ENCODE measurements at regions not wholly inside any gene's neighbourhood (a gene's known extent, or its start where the extent isn't known, plus 50 kb on each side); places are given as distances from the start of the nearest gene placed in this dataset.

DNA sequence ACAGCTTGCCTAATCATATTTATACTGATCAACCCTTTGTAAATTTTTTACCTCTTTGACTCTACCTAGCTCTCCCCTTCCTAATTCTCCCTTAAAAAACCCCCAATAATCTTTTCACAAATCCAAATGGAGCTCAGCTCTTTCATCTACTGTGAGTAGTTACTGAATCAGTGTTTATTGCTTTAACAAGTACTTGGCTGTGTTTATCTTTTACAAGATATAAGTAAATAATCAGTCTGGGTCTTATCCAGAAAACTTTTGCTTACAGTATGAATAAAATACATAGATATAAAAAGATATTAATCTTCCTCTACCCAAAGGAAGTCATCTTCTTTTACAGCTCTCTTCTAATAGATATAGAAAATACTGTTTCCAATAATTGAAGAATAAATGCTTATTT, 366.4 kb downstream of the RAP2B start:
- Histone ChIP-seq H3K4me3 (replicated peaks in 1 of 4; ENCODE audit: control extremely low read depth in 1 of 4, insufficient read depth in 1 of 4, low read depth in 3 of 4, low read length in 4 of 4) (no peak overlapping the region), H3K9ac (ENCODE audit: insufficient read depth, low read length) (no peak overlapping the region), H3K79me2 (ENCODE audit: control insufficient read depth, insufficient read depth, low read length) (no peaks in the 10 kb centered on the region), H3K36me3 (ENCODE audit: control insufficient read depth, insufficient read depth, low read length) (no peaks in the 10 kb centered on the region), H3K4me2 (ENCODE audit: extremely low read depth, insufficient read depth, low read length) (no peak overlapping the region), H2AFZ (ENCODE audit: low read length) (no peak overlapping the region), H3K27me3 (ENCODE audit: control insufficient read depth, insufficient read depth, low read length) (no peaks in the 10 kb centered on the region), H3K9me3 (ENCODE audit: control insufficient read depth, insufficient read depth, low read depth, low read length) (no peaks in the 10 kb centered on the region), H3K27ac (ENCODE audit: insufficient read depth, low read length) (no peak overlapping the region), H3K4me1 (ENCODE audit: control insufficient read depth, extremely low read depth, insufficient read depth, low read length) (no peaks in the 10 kb centered on the region), H4K20me1 (ENCODE audit: control insufficient read depth, extremely low read depth, insufficient read depth, low read length) (no peaks in the 10 kb centered on the region)
- no peak for TF ChIP-seq EZH2 (IDR thresholded peaks at IDR 0.05; ENCODE audit: low read length, missing control alignments)
- TF ChIP-seq, protein P1, sequence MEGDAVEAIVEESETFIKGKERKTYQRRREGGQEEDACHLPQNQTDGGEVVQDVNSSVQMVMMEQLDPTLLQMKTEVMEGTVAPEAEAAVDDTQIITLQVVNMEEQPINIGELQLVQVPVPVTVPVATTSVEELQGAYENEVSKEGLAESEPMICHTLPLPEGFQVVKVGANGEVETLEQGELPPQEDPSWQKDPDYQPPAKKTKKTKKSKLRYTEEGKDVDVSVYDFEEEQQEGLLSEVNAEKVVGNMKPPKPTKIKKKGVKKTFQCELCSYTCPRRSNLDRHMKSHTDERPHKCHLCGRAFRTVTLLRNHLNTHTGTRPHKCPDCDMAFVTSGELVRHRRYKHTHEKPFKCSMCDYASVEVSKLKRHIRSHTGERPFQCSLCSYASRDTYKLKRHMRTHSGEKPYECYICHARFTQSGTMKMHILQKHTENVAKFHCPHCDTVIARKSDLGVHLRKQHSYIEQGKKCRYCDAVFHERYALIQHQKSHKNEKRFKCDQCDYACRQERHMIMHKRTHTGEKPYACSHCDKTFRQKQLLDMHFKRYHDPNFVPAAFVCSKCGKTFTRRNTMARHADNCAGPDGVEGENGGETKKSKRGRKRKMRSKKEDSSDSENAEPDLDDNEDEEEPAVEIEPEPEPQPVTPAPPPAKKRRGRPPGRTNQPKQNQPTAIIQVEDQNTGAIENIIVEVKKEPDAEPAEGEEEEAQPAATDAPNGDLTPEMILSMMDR (conservative IDR thresholded peaks at IDR 0.05 in 1 of 2, IDR thresholded peaks at IDR 0.05 in 1 of 2; ENCODE audit: low read depth in 1 of 2, low read length in 2 of 2) = no peak
- DNase-seq (ENCODE audit: low read depth in 2 of 2) = peak in 1 of 2 donors; percentile 9

DNA sequence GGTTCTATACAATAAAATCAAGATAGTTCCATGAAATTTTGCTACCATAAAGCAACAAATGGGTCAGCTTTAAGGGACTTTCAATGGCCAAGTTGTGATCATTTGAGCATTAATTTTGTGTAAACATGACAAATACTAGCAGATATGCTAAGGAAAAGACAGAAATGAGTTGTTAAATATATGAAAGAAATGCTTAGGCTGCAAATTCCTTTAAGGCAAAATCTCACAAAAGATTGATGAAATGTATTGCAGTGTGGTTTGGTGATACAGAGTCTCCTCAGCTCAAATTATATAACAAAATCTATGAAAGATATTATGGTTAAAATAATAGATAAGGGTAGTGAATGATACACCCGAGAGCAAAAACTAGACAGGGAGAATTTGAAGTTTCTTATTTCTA, 377.2 kb downstream of the RAP2B start:
- H3K9me3 ChIP-seq (ENCODE audit: control insufficient read depth, insufficient read depth, low read depth, low read length) = no peaks in the 10 kb centered on the region
- TF ChIP-seq, protein P1 (conservative IDR thresholded peaks at IDR 0.05 in 1 of 2, IDR thresholded peaks at IDR 0.05 in 1 of 2; ENCODE audit: low read depth in 1 of 2, low read length in 2 of 2) = no peak
- TF ChIP-seq EZH2 (IDR thresholded peaks at IDR 0.05; ENCODE audit: low read length, missing control alignments) = no peak
- H3K4me1 ChIP-seq (ENCODE audit: control insufficient read depth, extremely low read depth, insufficient read depth, low read length) = no peaks in the 10 kb centered on the region
- H2AFZ ChIP-seq (ENCODE audit: low read length) = no peak overlapping the region
- no peaks in the 10 kb centered on the region for H4K20me1 ChIP-seq (ENCODE audit: control insufficient read depth, extremely low read depth, insufficient read depth, low read length)
- H3K4me2 ChIP-seq (ENCODE audit: extremely low read depth, insufficient read depth, low read length) = no peak overlapping the region
- no peaks in the 10 kb centered on the region for H3K27me3 ChIP-seq (ENCODE audit: control insufficient read depth, insufficient read depth, low read length)
- DNase-seq (ENCODE audit: low read depth in 2 of 2) = no peak
- H3K27ac ChIP-seq (ENCODE audit: insufficient read depth, low read length) = no peak overlapping the region
- H3K79me2 ChIP-seq (ENCODE audit: control insufficient read depth, insufficient read depth, low read length) = no peaks in the 10 kb centered on the region
- no peak overlapping the region for H3K4me3 ChIP-seq (replicated peaks in 1 of 4; ENCODE audit: control extremely low read depth in 1 of 4, insufficient read depth in 1 of 4, low read depth in 3 of 4, low read length in 4 of 4)
- H3K36me3 ChIP-seq (ENCODE audit: control insufficient read depth, insufficient read depth, low read length) = no peaks in the 10 kb centered on the region
- no peak overlapping the region for H3K9ac ChIP-seq (ENCODE audit: insufficient read depth, low read length)

DNA sequence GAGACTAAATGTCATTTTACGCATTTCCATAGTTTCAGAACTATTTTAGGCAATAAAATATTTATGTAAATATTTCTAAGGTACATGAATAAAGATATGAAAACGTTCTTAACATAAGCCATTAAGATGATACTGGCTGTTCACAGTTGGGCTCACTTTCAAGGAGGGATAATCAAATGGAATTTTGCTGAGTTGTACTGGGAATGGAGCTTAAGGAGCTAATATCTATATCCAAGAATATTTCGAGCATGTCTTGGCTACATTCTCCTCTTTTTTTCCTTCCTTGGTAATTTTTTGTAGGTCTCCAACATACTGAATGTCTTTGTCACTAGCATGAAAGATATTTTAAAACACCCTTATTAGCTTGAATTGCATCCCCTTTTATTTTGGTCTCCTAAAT, 383.4 kb downstream of the RAP2B start:
- no peaks in the 10 kb centered on the region for H3K79me2 ChIP-seq (ENCODE audit: control insufficient read depth, insufficient read depth, low read length)
- no peak overlapping the region for H3K4me2 ChIP-seq (ENCODE audit: extremely low read depth, insufficient read depth, low read length)
- no peaks in the 10 kb centered on the region for H3K9me3 ChIP-seq (ENCODE audit: control insufficient read depth, insufficient read depth, low read depth, low read length)
- TF ChIP-seq, protein P1 (conservative IDR thresholded peaks at IDR 0.05 in 1 of 2, IDR thresholded peaks at IDR 0.05 in 1 of 2; ENCODE audit: low read depth in 1 of 2, low read length in 2 of 2) = no peak
- TF ChIP-seq EZH2 (IDR thresholded peaks at IDR 0.05; ENCODE audit: low read length, missing control alignments) = no peak
- no peak overlapping the region for H3K4me3 ChIP-seq (replicated peaks in 1 of 4; ENCODE audit: control extremely low read depth in 1 of 4, insufficient read depth in 1 of 4, low read depth in 3 of 4, low read length in 4 of 4)
- no peaks in the 10 kb centered on the region for H3K4me1 ChIP-seq (ENCODE audit: control insufficient read depth, extremely low read depth, insufficient read depth, low read length)
- H3K9ac ChIP-seq (ENCODE audit: insufficient read depth, low read length) = no peak overlapping the region
- no peak overlapping the region for H3K27ac ChIP-seq (ENCODE audit: insufficient read depth, low read length)
- DNase-seq (ENCODE audit: low read depth in 2 of 2) = no peak
- no peaks in the 10 kb centered on the region for H3K36me3 ChIP-seq (ENCODE audit: control insufficient read depth, insufficient read depth, low read length)
- H4K20me1 ChIP-seq (ENCODE audit: control insufficient read depth, extremely low read depth, insufficient read depth, low read length) = no peaks in the 10 kb centered on the region
- no peak overlapping the region for H2AFZ ChIP-seq (ENCODE audit: low read length)
- H3K27me3 ChIP-seq (ENCODE audit: control insufficient read depth, insufficient read depth, low read length) = no peaks in the 10 kb centered on the region

All from fibroblast of lung (primary cell).